Fibroblast of mammary gland (primary cell): ENCODE measurements at regions not wholly inside any gene's neighbourhood (a gene's known extent, or its start where the extent isn't known, plus 50 kb on each side); places are given as distances from the start of the nearest gene placed in this dataset.

Source experiments
- DNase-seq: peaks from one replicate; pipeline ENCODE4 v3.0.0-alpha.2; 2010; ENCODE audit warnings: low read depth
- H3K4me3 ChIP-seq: 2 replicates; pipeline ENCODE4 v1.5.1; 2011; ENCODE audit warnings: low read depth, mild to moderate bottlenecking, low read length, moderate library complexity; ENCODE audit not compliant: control insufficient read depth
- TF ChIP-seq, protein P1 (sequence below): conservative IDR thresholded peaks from 2 replicates; pipeline ENCODE4 v1.5.1; 2011; ENCODE audit warnings: low read depth, low read length, inconsistent platforms; ENCODE audit not compliant: control insufficient read depth, insufficient read depth

- no peak for DNase-seq
- H3K4me3 ChIP-seq, result no peak overlapping the region
- TF ChIP-seq, protein P1, sequence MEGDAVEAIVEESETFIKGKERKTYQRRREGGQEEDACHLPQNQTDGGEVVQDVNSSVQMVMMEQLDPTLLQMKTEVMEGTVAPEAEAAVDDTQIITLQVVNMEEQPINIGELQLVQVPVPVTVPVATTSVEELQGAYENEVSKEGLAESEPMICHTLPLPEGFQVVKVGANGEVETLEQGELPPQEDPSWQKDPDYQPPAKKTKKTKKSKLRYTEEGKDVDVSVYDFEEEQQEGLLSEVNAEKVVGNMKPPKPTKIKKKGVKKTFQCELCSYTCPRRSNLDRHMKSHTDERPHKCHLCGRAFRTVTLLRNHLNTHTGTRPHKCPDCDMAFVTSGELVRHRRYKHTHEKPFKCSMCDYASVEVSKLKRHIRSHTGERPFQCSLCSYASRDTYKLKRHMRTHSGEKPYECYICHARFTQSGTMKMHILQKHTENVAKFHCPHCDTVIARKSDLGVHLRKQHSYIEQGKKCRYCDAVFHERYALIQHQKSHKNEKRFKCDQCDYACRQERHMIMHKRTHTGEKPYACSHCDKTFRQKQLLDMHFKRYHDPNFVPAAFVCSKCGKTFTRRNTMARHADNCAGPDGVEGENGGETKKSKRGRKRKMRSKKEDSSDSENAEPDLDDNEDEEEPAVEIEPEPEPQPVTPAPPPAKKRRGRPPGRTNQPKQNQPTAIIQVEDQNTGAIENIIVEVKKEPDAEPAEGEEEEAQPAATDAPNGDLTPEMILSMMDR, result no peak
These were observed 94.6 kb downstream of the ZIC4 start for GRCh38 chr3:147311716-147312115.

- peak; percentile 65 for DNase-seq
- TF ChIP-seq, protein P1, result no peak
- H3K4me3 ChIP-seq, result no peak overlapping the region
These were observed 100.7 kb downstream of the ZIC4 start for GRCh38 chr3:147305533-147306250.

DNA sequence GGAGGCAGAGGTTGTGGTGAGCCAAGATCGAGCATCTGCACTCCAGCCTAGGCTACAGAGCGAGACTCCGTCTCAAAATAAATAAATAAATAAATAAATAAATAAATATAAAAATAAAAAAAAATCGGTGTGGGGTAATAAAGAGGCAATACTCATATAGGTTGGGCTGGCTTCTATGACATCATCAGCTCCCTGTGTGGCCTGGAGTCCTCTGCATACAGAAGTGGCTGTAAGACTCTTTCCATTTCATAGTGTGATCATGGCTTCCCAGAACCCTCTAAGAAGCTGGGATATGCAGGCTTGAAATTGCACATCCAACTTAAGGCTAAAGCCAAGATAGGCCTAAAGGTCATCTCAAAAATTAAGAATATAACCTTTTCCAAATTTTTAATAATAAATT is 101.6 kb downstream of the ZIC4 start:
- peak; percentile 39 for DNase-seq

DNA sequence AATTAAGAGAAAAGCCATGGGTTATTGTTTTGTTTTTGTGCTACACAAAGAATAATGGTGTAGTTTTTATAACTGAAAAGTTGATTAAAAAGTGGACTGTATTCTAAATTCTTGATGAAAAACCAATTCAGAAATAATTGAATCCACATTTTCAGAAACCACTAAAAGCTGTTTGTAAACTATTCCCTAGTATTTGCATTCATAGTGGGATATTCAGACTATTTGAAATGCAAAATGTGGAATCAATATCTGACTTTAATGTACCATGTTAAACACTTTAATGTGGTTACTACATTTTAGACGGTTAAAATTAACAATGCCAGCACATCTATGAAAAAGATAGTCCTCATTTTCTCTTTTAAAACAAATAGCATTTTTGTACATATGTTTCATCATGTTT is 104.6 kb downstream of the ZIC4 start:
- H3K4me3 ChIP-seq, result no peak overlapping the region

More for the DNA sequence above, 101.6 kb downstream of the ZIC4 start:
- H3K4me3 ChIP-seq, result no peak overlapping the region
- TF ChIP-seq, protein P1, result no peak

GRCh38 chr3:147299656-147300055 is 106.7 kb downstream of the ZIC4 start:
- TF ChIP-seq, protein P1, result no peak
- no peak overlapping the region for H3K4me3 ChIP-seq
- peak; percentile 38 for DNase-seq

More for the DNA sequence above, 104.6 kb downstream of the ZIC4 start:
- TF ChIP-seq, protein P1, result no peak
- DNase-seq, result no peak

DNA sequence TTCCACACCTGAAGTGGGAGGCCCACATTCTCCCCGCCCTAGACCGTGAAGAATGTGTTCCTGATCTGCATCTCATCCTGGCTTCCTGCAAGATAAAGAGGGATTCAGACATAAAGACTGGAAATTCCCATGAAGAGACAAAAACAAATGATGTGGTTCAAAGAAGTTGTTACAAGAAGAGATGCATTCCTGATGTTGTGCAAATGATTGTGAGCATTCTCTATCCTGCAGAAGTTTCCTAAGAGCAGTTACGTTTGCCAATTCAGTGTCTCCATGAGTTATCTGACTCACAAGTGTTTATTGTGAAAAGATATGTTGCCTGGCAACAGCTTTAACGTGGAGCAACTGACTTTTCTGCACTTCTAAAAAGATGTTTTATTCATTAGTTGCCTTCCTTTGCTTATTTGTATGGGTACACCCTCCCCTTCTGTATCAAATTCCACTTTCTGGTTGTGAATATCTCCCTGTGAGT is 107.8 kb downstream of the ZIC4 start:
- TF ChIP-seq, protein P1, result no peak
- peak; percentile 99 for DNase-seq
- H3K4me3 ChIP-seq, result no peak overlapping the region
